ENCODE measurements at regions not wholly inside any gene's neighbourhood (a gene's known extent, or its start where the extent isn't known, plus 50 kb on each side); places are given as distances from the start of the nearest gene placed in this dataset.

DNA sequence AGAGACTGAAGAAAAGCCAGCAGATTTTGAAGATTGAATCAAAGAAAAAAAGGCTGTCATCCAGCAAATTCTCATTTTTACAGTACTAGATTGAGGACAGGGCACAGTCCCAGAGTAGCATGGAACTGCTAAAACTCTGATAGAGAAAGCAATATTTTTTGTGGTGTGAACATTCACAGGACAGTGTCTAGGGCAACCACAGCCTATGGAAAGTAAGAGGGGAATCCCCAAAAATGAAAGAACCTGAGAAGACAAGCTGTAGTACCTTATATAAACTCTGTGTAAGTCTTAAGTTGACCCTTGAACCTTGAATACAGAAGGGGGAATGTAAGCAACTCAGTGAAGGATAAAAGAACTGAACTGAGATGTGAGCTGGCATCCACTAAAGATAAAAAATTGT is 540.3 kb downstream of the HINT1 start:
- TF ChIP-seq, protein P1, sequence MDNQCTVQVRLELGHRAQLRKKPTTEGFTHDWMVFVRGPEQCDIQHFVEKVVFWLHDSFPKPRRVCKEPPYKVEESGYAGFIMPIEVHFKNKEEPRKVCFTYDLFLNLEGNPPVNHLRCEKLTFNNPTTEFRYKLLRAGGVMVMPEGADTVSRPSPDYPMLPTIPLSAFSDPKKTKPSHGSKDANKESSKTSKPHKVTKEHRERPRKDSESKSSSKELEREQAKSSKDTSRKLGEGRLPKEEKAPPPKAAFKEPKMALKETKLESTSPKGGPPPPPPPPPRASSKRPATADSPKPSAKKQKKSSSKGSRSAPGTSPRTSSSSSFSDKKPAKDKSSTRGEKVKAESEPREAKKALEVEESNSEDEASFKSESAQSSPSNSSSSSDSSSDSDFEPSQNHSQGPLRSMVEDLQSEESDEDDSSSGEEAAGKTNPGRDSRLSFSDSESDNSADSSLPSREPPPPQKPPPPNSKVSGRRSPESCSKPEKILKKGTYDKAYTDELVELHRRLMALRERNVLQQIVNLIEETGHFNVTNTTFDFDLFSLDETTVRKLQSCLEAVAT (IDR thresholded peaks at IDR 0.05): no peak
- TF ChIP-seq, protein P2, sequence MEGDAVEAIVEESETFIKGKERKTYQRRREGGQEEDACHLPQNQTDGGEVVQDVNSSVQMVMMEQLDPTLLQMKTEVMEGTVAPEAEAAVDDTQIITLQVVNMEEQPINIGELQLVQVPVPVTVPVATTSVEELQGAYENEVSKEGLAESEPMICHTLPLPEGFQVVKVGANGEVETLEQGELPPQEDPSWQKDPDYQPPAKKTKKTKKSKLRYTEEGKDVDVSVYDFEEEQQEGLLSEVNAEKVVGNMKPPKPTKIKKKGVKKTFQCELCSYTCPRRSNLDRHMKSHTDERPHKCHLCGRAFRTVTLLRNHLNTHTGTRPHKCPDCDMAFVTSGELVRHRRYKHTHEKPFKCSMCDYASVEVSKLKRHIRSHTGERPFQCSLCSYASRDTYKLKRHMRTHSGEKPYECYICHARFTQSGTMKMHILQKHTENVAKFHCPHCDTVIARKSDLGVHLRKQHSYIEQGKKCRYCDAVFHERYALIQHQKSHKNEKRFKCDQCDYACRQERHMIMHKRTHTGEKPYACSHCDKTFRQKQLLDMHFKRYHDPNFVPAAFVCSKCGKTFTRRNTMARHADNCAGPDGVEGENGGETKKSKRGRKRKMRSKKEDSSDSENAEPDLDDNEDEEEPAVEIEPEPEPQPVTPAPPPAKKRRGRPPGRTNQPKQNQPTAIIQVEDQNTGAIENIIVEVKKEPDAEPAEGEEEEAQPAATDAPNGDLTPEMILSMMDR (IDR thresholded peaks at IDR 0.05 in 2 of 3, conservative IDR thresholded peaks at IDR 0.05 in 1 of 3; ENCODE audit: control insufficient read depth in 2 of 3, extremely low read depth in 1 of 3, insufficient read depth in 1 of 3, low read depth in 3 of 3, low read length in 3 of 3): no peak
- TF ChIP-seq EP300 (IDR thresholded peaks at IDR 0.05; ENCODE audit: borderline replicate concordance in 1 of 2, control insufficient read depth in 1 of 2, low read depth in 2 of 2, low read length in 2 of 2): no peak
- TF ChIP-seq ESRRA (IDR thresholded peaks at IDR 0.05; ENCODE audit: low read length): no peak
- no peak for TF ChIP-seq CHD4 (IDR thresholded peaks at IDR 0.05)
- TF ChIP-seq, protein P3, sequence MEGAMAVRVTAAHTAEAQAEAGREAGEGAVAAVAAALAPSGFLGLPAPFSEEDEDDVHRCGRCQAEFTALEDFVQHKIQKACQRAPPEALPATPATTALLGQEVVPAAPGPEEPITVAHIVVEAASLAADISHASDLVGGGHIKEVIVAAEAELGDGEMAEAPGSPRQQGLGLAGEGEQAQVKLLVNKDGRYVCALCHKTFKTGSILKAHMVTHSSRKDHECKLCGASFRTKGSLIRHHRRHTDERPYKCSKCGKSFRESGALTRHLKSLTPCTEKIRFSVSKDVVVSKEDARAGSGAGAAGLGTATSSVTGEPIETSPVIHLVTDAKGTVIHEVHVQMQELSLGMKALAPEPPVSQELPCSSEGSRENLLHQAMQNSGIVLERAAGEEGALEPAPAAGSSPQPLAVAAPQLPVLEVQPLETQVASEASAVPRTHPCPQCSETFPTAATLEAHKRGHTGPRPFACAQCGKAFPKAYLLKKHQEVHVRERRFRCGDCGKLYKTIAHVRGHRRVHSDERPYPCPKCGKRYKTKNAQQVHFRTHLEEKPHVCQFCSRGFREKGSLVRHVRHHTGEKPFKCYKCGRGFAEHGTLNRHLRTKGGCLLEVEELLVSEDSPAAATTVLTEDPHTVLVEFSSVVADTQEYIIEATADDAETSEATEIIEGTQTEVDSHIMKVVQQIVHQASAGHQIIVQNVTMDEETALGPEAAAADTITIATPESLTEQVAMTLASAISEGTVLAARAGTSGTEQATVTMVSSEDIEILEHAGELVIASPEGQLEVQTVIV (IDR thresholded peaks at IDR 0.05; ENCODE audit: borderline replicate concordance, partially characterized antibody): no peak
